Fibroblast of villous mesenchyme (primary cell): ENCODE measurements at regions not wholly inside any gene's neighbourhood (a gene's known extent, or its start where the extent isn't known, plus 50 kb on each side); places are given as distances from the start of the nearest gene placed in this dataset.
"Not testable (repeated sequence)": the region's sequence is repeated elsewhere in the genome, so short reads cannot be mapped to it uniquely, and the experiment has no call there.

Experiments used
- DNase-seq: peaks from one replicate; pipeline ENCODE4 v3.0.0-alpha.2; 2010; ENCODE audit warnings: low read depth
- H3K4me3 ChIP-seq: 2 replicates; pipeline ENCODE4 v1.5.1; 2011; ENCODE audit warnings: low read depth, mild to moderate bottlenecking, low read length
- CTCF ChIP-seq: IDR thresholded peaks from 2 replicates; pipeline ENCODE4 v1.5.1; 2012; ENCODE audit warnings: low read depth, mild to moderate bottlenecking, low read length; ENCODE audit not compliant: insufficient read depth

DNA sequence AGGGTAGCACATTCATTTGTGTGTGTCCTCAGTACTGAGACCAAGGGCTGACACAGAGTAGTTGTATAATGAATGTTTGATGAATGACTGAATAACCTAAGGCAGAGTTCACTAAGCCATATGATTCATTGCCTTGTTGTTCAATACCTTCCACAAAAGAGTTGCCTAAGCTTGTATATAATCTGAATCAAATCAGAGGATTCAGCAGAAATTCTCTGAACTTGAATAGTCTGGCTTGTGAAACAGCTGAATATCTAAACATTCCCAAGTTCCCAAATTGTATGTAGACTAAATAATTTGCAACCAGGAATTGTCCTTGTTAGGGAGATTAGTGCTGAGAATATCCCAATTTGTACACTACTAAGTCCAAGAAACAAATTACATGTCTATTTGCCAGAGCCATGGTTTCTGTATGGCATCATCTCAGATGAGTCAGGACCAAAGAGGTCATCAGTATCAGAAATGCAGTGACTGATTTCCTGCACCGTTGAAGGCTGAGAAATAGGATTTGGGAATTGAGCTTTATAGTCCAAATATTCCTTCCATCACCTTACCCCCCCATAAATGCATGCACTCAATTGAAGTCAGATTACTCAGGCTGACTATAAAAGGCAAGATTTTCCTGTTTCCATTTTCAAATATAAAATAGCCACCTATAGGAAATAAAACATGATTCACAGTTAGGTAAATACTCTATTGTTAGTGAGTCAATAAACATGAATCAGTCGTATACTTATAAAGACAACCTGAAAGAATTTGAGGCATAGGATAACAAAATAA is 168.7 kb downstream of the PHLDA1 start:
- H3K4me3 ChIP-seq = no peak overlapping the region
- TF ChIP-seq CTCF = no peak
- DNase-seq = peak; percentile 59

DNA sequence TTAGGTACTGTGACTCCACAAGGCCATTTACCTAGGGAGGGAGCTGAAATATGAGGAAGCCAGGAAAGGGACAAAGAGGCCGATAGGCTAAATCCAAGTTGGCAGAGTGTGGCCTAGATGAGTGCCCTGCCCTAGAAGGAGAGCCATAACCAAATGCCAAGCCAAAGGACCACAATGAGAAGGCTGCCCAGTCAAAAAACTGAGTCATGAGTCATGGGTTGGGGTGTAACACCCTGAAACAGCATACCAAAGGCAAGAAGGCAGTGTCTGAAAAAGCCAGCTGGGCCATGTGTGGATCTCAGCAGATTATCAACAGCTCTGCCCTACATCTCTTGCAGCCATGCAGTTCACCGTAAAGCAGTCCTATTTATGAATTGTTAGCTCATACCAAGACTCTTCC is 171.7 kb downstream of the PHLDA1 start:
- no peak for TF ChIP-seq CTCF
- no peak for DNase-seq
- no peak overlapping the region for H3K4me3 ChIP-seq

- no peak for DNase-seq
- no peak for TF ChIP-seq CTCF
- no peak overlapping the region for H3K4me3 ChIP-seq
These were observed 175.3 kb downstream of the PHLDA1 start for GRCh38 chr12:75856235-75856634.

DNA sequence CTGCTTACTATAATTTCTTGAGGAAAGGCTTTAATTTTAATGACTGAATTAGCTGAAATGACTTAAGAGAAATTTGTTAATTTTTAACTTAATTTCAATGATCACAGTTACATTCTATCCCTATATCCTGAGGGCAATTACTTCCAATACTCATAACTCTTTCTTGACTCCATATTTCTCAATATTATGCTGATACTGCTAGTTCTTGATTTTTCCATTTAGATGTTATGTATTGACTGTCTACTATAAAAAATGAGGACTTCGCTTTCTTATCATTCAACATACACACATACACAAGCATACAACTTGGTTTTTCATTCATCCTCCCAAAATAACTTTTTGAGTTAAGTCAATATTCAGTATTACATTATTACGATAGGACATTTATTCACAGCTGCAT is 176.2 kb downstream of the PHLDA1 start:
- H3K4me3 ChIP-seq = no peak overlapping the region
- TF ChIP-seq CTCF = no peak
- DNase-seq = no peak

GRCh38 chr12:75854681-75855309 is 176.8 kb downstream of the PHLDA1 start:
- no peak for TF ChIP-seq CTCF
- no peak overlapping the region for H3K4me3 ChIP-seq
- DNase-seq = no peak

DNA sequence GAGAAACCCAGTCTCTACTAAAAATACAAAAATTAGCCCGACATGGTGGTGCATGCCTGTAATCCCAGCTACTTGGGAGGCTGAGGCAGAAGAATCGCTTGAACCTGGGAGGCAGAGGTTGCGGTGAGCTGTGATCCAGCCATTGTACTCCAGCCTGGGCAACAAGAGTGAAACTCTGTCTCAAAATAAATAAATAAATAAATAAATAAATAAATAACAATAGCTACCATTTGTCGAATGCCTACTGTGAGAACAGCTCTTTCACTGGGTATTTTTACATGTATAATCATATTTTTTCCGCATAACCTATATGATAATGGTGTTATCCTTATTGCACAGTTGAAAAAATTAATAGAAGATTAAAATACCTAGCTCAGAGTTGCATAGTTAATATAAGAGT is 177.4 kb downstream of the PHLDA1 start:
- DNase-seq, H3K4me3 ChIP-seq: not testable (repeated sequence)

GRCh38 chr12:75853626-75854025 is 177.9 kb downstream of the PHLDA1 start:
- DNase-seq = peak; percentile 42
- no peak for TF ChIP-seq CTCF
- no peak overlapping the region for H3K4me3 ChIP-seq
